ENCODE measurements at regions not wholly inside any gene's neighbourhood (a gene's known extent, or its start where the extent isn't known, plus 50 kb on each side); places are given as distances from the start of the nearest gene placed in this dataset.

GRCh38 chr1:94688646-94689045 is 131.5 kb upstream of the SLC44A3 start:
- no peaks in the 10 kb centered on the region for H3K36me3 ChIP-seq (ENCODE audit: control insufficient read depth, insufficient read depth, low read length)
- 40% methylated on average over 1 of the region's 3 CpGs for WGBS (ENCODE audit: insufficient coverage)
- H3K27ac ChIP-seq (ENCODE audit: low read length) = no peak overlapping the region

GRCh38 chr1:94686882-94687281 is 133.3 kb upstream of the SLC44A3 start:
- Histone ChIP-seq H3K27me3 (ENCODE audit: control insufficient read depth, insufficient read depth, low read length) (peaks cover 2% of the 10 kb centered on the region), H3K9me3 (replicated peaks; ENCODE audit: control insufficient read depth, low read depth, low read length) (no peaks in the 10 kb centered on the region), H3K4me1 (ENCODE audit: control insufficient read depth, insufficient read depth, low read length) (no peaks in the 10 kb centered on the region), H3K36me3 (ENCODE audit: control insufficient read depth, insufficient read depth, low read length) (no peaks in the 10 kb centered on the region), H3K4me3 (ENCODE audit: low read length) (no peak overlapping the region), H3K27ac (ENCODE audit: low read length) (no peak overlapping the region)
- WGBS (ENCODE audit: insufficient coverage) = 94% methylated on average over 4 of the region's 4 CpGs
- no peak for DNase-seq

More at GRCh38 chr1:94688646-94689045, 131.5 kb upstream of the SLC44A3 start:
- DNase-seq = no peak
- no peaks in the 10 kb centered on the region for H3K9me3 ChIP-seq (replicated peaks; ENCODE audit: control insufficient read depth, low read depth, low read length)
- no peak overlapping the region for H3K4me3 ChIP-seq (ENCODE audit: low read length)
- H3K4me1 ChIP-seq (ENCODE audit: control insufficient read depth, insufficient read depth, low read length) = no peaks in the 10 kb centered on the region
- no peaks in the 10 kb centered on the region for H3K27me3 ChIP-seq (ENCODE audit: control insufficient read depth, insufficient read depth, low read length)

GRCh38 chr1:94684690-94685250 is 135.4 kb upstream of the SLC44A3 start:
- Histone ChIP-seq H3K4me3 (ENCODE audit: low read length) (no peak overlapping the region), H3K4me1 (ENCODE audit: control insufficient read depth, insufficient read depth, low read length) (no peaks in the 10 kb centered on the region), H3K36me3 (ENCODE audit: control insufficient read depth, insufficient read depth, low read length) (no peaks in the 10 kb centered on the region), H3K27me3 (ENCODE audit: control insufficient read depth, insufficient read depth, low read length) (peaks cover 2% of the 10 kb centered on the region), H3K27ac (ENCODE audit: low read length) (no peak overlapping the region), H3K9me3 (replicated peaks; ENCODE audit: control insufficient read depth, low read depth, low read length) (no peaks in the 10 kb centered on the region)
- WGBS (ENCODE audit: insufficient coverage) = 69% methylated on average over 5 of the region's 7 CpGs
- DNase-seq = no peak

DNA sequence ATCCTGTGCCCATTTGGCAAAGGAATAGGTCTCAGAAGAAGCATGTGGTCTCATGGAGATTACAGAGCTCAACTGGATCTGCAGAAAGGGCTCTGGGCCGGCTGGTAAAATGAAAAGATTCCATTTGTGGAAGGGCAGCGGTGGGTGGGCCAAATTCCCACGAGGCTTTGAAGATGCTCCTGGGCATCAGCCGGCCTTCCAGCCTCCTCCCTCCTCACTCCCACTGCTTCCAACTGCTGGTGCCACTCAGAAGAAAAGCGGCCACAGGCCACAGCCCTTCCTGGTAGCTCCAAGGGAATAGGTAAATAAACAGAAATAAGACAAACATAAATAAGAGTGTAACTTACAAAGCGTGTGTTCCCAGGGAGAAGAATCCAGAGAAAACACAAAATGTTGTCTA is 136.3 kb upstream of the SLC44A3 start:
- Histone ChIP-seq H3K9me3 (replicated peaks; ENCODE audit: control insufficient read depth, low read depth, low read length) (no peaks in the 10 kb centered on the region), H3K4me1 (ENCODE audit: control insufficient read depth, insufficient read depth, low read length) (no peaks in the 10 kb centered on the region), H3K27ac (ENCODE audit: low read length) (no peak overlapping the region), H3K4me3 (ENCODE audit: low read length) (no peak overlapping the region), H3K36me3 (ENCODE audit: control insufficient read depth, insufficient read depth, low read length) (no peaks in the 10 kb centered on the region), H3K27me3 (ENCODE audit: control insufficient read depth, insufficient read depth, low read length) (peaks cover 2% of the 10 kb centered on the region)
- WGBS (ENCODE audit: insufficient coverage) = no CpG with 5 or more reads among the region's 6 CpGs
- no peak for DNase-seq

DNA sequence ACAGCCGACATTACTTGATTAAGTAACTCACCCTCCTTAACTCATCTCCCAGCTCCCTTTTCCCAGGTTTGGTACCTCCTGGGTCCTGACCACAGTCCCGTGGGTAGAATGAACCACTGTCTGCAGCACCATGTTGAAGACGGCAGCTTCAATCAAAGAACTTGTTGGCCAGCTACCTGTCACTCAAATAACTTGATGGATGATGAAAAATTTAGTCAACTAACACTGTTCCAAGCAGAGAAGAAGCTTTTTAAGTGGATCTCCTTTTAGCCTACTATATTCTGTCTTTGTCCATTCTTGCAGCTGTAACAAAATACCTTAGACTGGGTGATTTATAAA is 138.4 kb upstream of the F3 start:
- 48% methylated on average over 2 of the region's 3 CpGs for WGBS (ENCODE audit: insufficient coverage)

DNA sequence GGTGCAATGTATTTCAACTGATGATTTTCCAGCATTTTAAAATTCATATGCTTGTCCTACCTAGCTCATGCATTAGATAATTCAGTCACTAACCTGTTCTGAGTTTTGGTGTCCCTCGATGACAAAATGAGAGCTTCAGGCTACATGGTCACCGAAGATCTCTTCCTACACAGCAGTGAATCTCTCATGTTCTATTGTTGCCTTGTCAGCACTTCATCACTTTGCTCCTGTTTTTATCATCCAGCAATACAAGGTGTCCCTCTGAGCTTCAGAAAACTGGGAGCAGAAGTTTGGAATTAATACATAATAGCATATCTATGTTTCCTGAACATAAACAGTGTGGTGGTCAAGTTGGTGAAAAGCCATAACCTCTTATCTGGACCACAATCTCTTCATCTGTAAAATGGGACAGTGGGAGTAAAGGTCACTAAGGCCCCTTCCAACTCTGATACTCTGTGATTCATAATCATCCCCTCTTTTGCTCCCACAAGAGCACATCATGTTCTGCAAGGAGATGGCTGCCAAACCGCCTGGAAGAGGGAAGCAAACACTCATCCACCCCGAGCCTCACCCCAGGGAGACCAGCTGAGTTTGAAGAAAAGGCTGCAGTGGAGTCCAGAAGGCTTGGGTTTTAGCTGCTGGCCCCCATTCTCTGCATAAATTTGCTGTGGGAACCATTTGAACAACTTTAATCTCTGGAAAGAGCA is 137.9 kb upstream of the F3 start:
- no peak overlapping the region for H3K27ac ChIP-seq (ENCODE audit: low read length)
- no peaks in the 10 kb centered on the region for H3K36me3 ChIP-seq (ENCODE audit: control insufficient read depth, insufficient read depth, low read length)
- peaks cover 2% of the 10 kb centered on the region for H3K27me3 ChIP-seq (ENCODE audit: control insufficient read depth, insufficient read depth, low read length)
- H3K4me1 ChIP-seq (ENCODE audit: control insufficient read depth, insufficient read depth, low read length) = no peaks in the 10 kb centered on the region
- H3K4me3 ChIP-seq (ENCODE audit: low read length) = no peak overlapping the region
- peak; percentile 71 for DNase-seq
- 86% methylated on average over 2 of the region's 4 CpGs for WGBS (ENCODE audit: insufficient coverage)
- no peaks in the 10 kb centered on the region for H3K9me3 ChIP-seq (replicated peaks; ENCODE audit: control insufficient read depth, low read depth, low read length)

More for the DNA sequence above, 138.4 kb upstream of the F3 start:
- H3K4me1 ChIP-seq (ENCODE audit: control insufficient read depth, insufficient read depth, low read length) = no peaks in the 10 kb centered on the region
- H3K9me3 ChIP-seq (replicated peaks; ENCODE audit: control insufficient read depth, low read depth, low read length) = no peaks in the 10 kb centered on the region
- H3K27ac ChIP-seq (ENCODE audit: low read length) = no peak overlapping the region
- no peaks in the 10 kb centered on the region for H3K36me3 ChIP-seq (ENCODE audit: control insufficient read depth, insufficient read depth, low read length)
- peaks cover 2% of the 10 kb centered on the region for H3K27me3 ChIP-seq (ENCODE audit: control insufficient read depth, insufficient read depth, low read length)
- no peak for DNase-seq
- no peak overlapping the region for H3K4me3 ChIP-seq (ENCODE audit: low read length)

- 79% methylated on average over 2 of the region's 11 CpGs for WGBS (ENCODE audit: insufficient coverage)
- DNase-seq = no peak
- Histone ChIP-seq H3K27ac (ENCODE audit: low read length) (no peak overlapping the region), H3K4me3 (ENCODE audit: low read length) (no peak overlapping the region), H3K4me1 (ENCODE audit: control insufficient read depth, insufficient read depth, low read length) (no peaks in the 10 kb centered on the region), H3K36me3 (ENCODE audit: control insufficient read depth, insufficient read depth, low read length) (no peaks in the 10 kb centered on the region), H3K27me3 (ENCODE audit: control insufficient read depth, insufficient read depth, low read length) (peaks cover under 1% of the 10 kb centered on the region), H3K9me3 (replicated peaks; ENCODE audit: control insufficient read depth, low read depth, low read length) (no peaks in the 10 kb centered on the region)
Observed at GRCh38 chr1:94678202-94678848, 136.8 kb upstream of the F3 start.

DNA sequence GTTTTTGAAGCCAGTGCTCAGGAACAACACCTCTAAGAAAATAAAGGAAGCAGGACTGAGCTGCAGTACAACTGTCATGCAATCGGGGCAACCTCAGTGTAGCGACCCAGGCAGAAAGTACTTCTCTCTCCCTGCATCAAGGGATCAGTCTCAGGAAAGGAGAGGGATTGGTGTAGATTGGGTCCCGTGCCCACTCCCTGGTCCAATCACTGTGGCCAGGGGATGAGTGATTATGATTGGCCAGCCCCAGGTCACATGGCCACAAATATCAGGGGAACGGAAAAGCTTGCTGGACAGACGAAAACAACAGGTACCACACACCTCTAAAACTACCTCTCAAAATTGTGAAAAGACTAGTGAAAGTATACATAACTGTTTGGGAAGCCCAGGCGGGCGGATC is 136.2 kb upstream of the F3 start:
- H3K27ac ChIP-seq (ENCODE audit: low read length) = no peak overlapping the region
- no peak for DNase-seq
- WGBS (ENCODE audit: insufficient coverage) = 93% methylated on average over 2 of the region's 7 CpGs

DNA sequence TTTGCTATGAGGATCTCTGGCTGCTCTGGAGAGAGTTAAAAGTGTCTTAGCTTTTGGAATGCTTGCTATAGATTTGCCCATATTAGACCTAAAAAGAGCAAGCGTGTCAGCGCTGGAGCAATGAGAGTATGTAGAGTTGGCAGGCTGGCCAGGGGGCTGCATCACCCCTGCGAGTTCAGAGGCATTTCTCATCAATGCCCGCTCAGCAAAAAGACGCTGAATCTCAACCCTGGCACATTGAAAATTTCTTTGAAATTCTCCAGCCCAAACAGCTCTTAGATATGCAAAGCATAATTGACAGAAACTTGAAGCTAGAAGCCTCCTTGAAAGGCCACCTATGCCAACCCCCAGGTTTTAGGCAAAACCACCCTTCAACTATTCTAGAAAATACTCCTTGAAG is 135.5 kb upstream of the F3 start:
- WGBS (ENCODE audit: insufficient coverage) = 66% methylated on average over 4 of the region's 5 CpGs
- no peak for DNase-seq
- H3K4me1 ChIP-seq (ENCODE audit: control insufficient read depth, insufficient read depth, low read length) = no peaks in the 10 kb centered on the region
- no peaks in the 10 kb centered on the region for H3K36me3 ChIP-seq (ENCODE audit: control insufficient read depth, insufficient read depth, low read length)
- H3K27me3 ChIP-seq (ENCODE audit: control insufficient read depth, insufficient read depth, low read length) = no peaks in the 10 kb centered on the region
- no peak overlapping the region for H3K27ac ChIP-seq (ENCODE audit: low read length)
- no peaks in the 10 kb centered on the region for H3K9me3 ChIP-seq (replicated peaks; ENCODE audit: control insufficient read depth, low read depth, low read length)
- no peak overlapping the region for H3K4me3 ChIP-seq (ENCODE audit: low read length)

More for the DNA sequence above, 136.2 kb upstream of the F3 start:
- Histone ChIP-seq H3K4me1 (ENCODE audit: control insufficient read depth, insufficient read depth, low read length) (no peaks in the 10 kb centered on the region), H3K36me3 (ENCODE audit: control insufficient read depth, insufficient read depth, low read length) (no peaks in the 10 kb centered on the region), H3K4me3 (ENCODE audit: low read length) (no peak overlapping the region), H3K9me3 (replicated peaks; ENCODE audit: control insufficient read depth, low read depth, low read length) (no peaks in the 10 kb centered on the region), H3K27me3 (ENCODE audit: control insufficient read depth, insufficient read depth, low read length) (no peaks in the 10 kb centered on the region)

DNA sequence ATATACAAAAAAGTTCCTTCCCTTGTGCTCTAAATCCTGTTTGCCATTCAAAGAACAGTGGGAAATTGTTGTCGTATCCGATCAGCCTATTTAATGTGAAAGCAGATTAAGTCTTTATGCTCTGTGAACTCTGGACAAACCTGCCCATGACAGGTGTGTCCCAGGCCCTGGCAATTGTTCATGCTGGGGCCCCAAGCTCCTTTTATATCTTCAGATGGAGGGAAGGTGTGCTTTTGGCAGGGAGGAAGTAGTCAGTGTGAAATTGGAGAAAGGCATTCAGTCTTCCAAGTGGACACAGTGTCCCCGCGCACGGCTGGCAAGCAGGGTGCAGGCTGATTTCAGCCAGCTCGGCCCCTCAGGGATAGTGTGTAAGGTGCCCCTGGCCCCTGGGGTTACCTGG is 135.1 kb upstream of the F3 start:
- no peak for DNase-seq
- WGBS (ENCODE audit: insufficient coverage) = 51% methylated on average over 6 of the region's 6 CpGs
- Histone ChIP-seq H3K4me1 (ENCODE audit: control insufficient read depth, insufficient read depth, low read length) (no peaks in the 10 kb centered on the region), H3K36me3 (ENCODE audit: control insufficient read depth, insufficient read depth, low read length) (no peaks in the 10 kb centered on the region), H3K9me3 (replicated peaks; ENCODE audit: control insufficient read depth, low read depth, low read length) (no peaks in the 10 kb centered on the region), H3K4me3 (ENCODE audit: low read length) (no peak overlapping the region), H3K27ac (ENCODE audit: low read length) (no peak overlapping the region), H3K27me3 (ENCODE audit: control insufficient read depth, insufficient read depth, low read length) (no peaks in the 10 kb centered on the region)
